NB4 (cell line): ENCODE measurements at regions not wholly inside any gene's neighbourhood (a gene's known extent, or its start where the extent isn't known, plus 50 kb on each side); places are given as distances from the start of the nearest gene placed in this dataset.
A peak's percentile ranks its signal among the peaks of the same experiment; 100 is the strongest.

Experiments used
- DNase-seq: peaks from one replicate; pipeline ENCODE4 v3.0.0; 2010; ENCODE audit warnings: low read depth
- H3K4me3 ChIP-seq: one replicate; pipeline ENCODE4 v1.5.1; 2011; ENCODE audit warnings: mild to moderate bottlenecking, low read depth, low read length, moderate library complexity
- MYC ChIP-seq: IDR thresholded peaks from 2 replicates; pipeline ENCODE4 v1.6.1; 2011; ENCODE audit warnings: low read depth, low read length
- POLR2A ChIP-seq: IDR thresholded peaks from 2 replicates; pipeline ENCODE4 v1.6.1; 2011; ENCODE audit warnings: mild to moderate bottlenecking; ENCODE audit not compliant: insufficient read length; ENCODE audit errors: extremely low read depth
- TF ChIP-seq, protein P1 (sequence below): IDR thresholded peaks from 2 replicates; pipeline ENCODE4 v1.6.1; 2011; ENCODE audit warnings: low read depth, low read length
- TF ChIP-seq, protein P2 (sequence below): IDR thresholded peaks from one replicate; pipeline ENCODE4 v1.5.1; 2012; ENCODE audit warnings: low read depth, low read length

DNA sequence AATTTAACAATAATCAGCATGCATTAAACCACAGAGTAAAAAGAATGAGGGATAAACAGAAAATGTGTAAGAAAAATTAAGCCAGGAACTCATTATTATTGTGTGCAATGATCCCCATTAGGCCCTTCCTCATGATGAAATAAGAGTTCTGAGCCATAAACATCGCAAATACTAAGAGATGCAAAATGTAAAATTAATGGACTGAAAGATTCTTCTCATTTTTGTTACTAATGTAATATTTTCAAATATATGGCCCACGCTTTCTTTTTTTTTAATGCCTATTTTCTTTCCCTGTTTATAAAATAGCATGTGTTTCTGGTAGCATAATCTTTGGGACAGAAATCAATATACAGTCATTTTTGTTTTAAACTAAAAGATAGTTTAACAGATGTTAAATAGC lies 281.0 kb downstream of the PDGFC start:
- no peak for TF ChIP-seq MYC
- TF ChIP-seq, protein P1, sequence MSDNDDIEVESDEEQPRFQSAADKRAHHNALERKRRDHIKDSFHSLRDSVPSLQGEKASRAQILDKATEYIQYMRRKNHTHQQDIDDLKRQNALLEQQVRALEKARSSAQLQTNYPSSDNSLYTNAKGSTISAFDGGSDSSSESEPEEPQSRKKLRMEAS: no peak
- no peak overlapping the region for H3K4me3 ChIP-seq
- no peak for DNase-seq

DNA sequence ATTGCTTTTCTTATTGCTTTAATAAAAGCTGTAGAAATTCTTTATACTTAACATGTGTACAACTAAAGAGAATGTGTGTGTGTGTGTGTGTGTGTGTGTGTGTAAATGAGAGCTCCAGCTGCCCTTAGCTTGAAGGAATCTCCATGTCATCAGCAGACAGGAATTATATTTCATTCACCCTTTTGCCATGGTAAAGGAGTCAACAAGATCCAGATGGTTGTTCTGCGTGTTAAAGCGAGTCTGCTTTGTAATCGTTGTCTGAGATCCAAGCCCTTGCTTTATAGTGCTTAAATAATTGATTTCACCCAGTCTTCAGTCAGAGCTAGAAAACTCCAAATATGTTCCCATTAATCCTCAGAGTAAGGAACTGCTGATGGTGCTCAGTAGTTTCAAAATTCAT lies 285.5 kb downstream of the PDGFC start:
- TF ChIP-seq, protein P1: no peak
- TF ChIP-seq POLR2A (no peak), MYC (no peak)
- TF ChIP-seq, protein P2, sequence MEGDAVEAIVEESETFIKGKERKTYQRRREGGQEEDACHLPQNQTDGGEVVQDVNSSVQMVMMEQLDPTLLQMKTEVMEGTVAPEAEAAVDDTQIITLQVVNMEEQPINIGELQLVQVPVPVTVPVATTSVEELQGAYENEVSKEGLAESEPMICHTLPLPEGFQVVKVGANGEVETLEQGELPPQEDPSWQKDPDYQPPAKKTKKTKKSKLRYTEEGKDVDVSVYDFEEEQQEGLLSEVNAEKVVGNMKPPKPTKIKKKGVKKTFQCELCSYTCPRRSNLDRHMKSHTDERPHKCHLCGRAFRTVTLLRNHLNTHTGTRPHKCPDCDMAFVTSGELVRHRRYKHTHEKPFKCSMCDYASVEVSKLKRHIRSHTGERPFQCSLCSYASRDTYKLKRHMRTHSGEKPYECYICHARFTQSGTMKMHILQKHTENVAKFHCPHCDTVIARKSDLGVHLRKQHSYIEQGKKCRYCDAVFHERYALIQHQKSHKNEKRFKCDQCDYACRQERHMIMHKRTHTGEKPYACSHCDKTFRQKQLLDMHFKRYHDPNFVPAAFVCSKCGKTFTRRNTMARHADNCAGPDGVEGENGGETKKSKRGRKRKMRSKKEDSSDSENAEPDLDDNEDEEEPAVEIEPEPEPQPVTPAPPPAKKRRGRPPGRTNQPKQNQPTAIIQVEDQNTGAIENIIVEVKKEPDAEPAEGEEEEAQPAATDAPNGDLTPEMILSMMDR: no peak
- no peak for DNase-seq
- H3K4me3 ChIP-seq: no peak overlapping the region

DNA sequence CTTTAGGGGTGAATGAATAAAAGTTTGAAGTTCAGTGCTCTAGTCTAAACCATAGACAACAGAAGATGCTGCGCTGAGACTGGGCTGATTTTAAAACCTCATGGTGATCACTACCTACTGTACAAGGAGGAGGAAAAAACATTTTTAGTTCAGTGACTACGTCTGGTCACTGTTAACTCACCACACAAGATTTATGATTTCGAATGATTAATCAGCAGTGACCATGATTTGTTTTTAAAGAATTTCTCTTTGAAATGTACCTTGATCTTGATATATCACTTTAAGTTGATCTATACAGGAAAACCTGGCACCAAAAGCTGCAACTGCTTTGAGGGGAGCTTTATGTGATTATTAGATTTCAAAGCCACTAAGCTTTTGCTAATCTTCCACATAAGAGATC lies 286.3 kb downstream of the PDGFC start:
- TF ChIP-seq MYC: no peak
- no peak for TF ChIP-seq POLR2A
- TF ChIP-seq, protein P2: no peak
- TF ChIP-seq, protein P1: no peak
- H3K4me3 ChIP-seq: no peak overlapping the region
- DNase-seq: no peak

DNA sequence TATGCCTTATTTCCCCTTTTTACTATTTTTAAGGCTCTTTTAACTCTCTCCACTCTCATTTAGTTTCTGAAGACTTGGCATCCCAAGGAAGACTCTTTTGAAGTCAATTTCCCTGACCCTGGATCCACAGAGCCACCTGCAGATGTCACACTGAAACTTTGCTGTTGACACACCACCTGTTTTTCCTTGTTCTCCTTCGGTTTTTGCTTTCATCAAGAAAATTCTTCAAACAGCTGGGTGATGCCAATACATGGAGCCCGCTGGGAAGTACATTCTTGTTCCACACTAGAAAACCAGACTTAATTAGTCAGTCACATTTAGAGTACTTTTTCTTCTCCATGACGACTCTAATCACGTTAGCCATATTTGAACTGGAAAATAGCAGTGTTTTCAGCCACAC lies 293.9 kb downstream of the PDGFC start:
- H3K4me3 ChIP-seq: no peak overlapping the region
- TF ChIP-seq MYC (no peak), POLR2A (no peak)
- TF ChIP-seq, protein P2: no peak
- TF ChIP-seq, protein P1: no peak
- no peak for DNase-seq

DNA sequence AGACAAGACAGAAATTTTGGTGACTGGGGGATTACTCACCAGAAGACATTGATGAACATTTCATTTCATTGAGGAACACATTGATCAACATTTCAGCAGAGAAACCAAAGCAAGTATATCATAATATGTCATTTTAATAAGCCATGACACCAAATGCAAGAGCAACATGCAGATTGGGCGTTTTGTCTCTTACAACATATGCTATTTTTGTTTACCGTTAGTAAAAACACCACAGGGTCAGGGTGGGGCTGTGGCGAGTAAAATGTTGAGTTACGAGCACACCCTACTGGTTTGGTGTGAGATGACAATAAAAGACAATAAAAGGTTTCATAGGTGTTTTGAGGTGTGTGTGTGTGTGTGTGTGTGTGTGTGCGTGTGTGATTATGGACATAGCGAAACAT lies 294.5 kb downstream of the PDGFC start:
- peak; percentile 41 for DNase-seq
- TF ChIP-seq, protein P1: no peak
- TF ChIP-seq, protein P2: peak; percentile 39
- no peak for TF ChIP-seq MYC
- no peak overlapping the region for H3K4me3 ChIP-seq

DNA sequence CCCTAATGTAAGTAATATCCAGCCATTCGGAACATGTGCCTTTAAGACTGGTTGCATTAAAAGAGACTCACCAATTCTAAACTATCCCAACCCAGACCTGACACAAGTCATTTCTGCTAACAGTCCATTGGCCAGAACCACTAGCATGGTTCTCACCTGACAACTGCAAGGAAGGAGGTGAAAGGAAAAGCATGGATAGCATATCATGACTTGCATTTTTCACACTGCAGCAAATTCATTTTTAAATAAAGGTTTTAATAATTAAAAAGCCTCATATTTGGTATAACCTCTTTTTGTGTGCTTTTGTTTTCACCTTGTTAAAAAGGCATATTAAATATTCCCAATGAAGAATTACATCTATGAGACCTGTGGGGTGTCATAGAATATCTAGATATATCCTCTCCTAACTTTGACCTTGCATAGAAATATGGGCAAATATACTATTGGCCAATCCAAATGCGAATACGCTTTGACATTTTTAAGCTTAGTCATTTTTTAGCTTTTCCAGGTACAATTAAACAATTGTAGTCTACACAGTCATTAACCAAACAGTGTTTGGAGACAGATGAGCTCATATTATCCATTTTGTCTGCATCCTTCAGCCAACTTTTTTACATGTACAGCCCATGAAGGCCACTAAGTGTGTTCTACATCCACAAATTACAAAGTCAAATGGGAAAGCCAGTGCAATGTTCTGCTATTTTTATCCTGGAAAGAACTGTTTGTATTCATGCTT lies 295.3 kb downstream of the PDGFC start:
- H3K4me3 ChIP-seq: no peak overlapping the region
- no peak for DNase-seq
- TF ChIP-seq, protein P2: no peak
- TF ChIP-seq POLR2A (no peak), MYC (no peak)
- TF ChIP-seq, protein P1: no peak
